ENCODE measurements at regions not wholly inside any gene's neighbourhood (a gene's known extent, or its start where the extent isn't known, plus 50 kb on each side); places are given as distances from the start of the nearest gene placed in this dataset.

DNA sequence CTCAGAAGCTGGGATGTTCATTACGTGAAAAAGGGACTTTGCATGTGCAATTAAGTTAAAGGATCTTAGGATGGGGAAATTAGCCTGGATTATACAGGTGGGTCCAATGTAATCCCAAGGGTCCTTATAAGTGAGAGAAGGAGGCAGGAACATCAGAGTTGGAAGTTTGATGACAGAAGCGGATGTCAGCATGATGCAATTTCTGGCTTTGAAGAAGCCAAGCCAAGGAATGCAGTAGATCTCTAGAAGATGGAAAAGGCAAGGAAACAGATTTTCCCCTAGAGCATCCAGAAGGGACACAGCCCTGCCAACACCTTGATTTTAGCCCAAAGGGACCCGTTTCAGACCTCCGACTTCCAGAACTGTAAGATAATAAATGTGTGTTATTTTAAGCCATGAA, 136.4 kb downstream of the LNPK start:
- no peaks in the 10 kb centered on the region for H3K36me3 Mint-ChIP-seq (ENCODE audit: low read depth)
- no peak overlapping the region for H3K4me3 ChIP-seq (ENCODE audit: low read length)
- H3K27me3 ChIP-seq (ENCODE audit: control insufficient read depth, insufficient read depth, low read length, poor library complexity, severe bottlenecking), result no peaks in the 10 kb centered on the region
- DNase-seq, result no peak
- no peaks in the 10 kb centered on the region for H3K9me3 Mint-ChIP-seq
- H3K4me1 ChIP-seq (ENCODE audit: control insufficient read depth, insufficient read depth, low read length), result no peaks in the 10 kb centered on the region
- no peak overlapping the region for H3K4me3 Mint-ChIP-seq
- no peaks in the 10 kb centered on the region for H3K36me3 ChIP-seq (ENCODE audit: control insufficient read depth, insufficient read depth, low read length)
- H3K4me1 Mint-ChIP-seq, result no peaks in the 10 kb centered on the region
- TF ChIP-seq, protein P1, sequence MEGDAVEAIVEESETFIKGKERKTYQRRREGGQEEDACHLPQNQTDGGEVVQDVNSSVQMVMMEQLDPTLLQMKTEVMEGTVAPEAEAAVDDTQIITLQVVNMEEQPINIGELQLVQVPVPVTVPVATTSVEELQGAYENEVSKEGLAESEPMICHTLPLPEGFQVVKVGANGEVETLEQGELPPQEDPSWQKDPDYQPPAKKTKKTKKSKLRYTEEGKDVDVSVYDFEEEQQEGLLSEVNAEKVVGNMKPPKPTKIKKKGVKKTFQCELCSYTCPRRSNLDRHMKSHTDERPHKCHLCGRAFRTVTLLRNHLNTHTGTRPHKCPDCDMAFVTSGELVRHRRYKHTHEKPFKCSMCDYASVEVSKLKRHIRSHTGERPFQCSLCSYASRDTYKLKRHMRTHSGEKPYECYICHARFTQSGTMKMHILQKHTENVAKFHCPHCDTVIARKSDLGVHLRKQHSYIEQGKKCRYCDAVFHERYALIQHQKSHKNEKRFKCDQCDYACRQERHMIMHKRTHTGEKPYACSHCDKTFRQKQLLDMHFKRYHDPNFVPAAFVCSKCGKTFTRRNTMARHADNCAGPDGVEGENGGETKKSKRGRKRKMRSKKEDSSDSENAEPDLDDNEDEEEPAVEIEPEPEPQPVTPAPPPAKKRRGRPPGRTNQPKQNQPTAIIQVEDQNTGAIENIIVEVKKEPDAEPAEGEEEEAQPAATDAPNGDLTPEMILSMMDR (conservative IDR thresholded peaks at IDR 0.05), result no peak
- H3K27ac ChIP-seq (ENCODE audit: low read depth, low read length), result no peak overlapping the region
- H3K27ac Mint-ChIP-seq, result no peak overlapping the region
- H3K9ac ChIP-seq (ENCODE audit: extremely low read depth, low read length, poor library complexity, severe bottlenecking), result no peak overlapping the region
- WGBS, 2 experiments (ENCODE audit: insufficient coverage in 1 of 2, insufficient read length in 1 of 2), result 80 to 92% methylated on average over 1 to 4 of the region's 4 CpGs
- H3K27me3 Mint-ChIP-seq (ENCODE audit: insufficient read depth), result no peaks in the 10 kb centered on the region
- no peaks in the 10 kb centered on the region for H3K9me3 ChIP-seq (ENCODE audit: control insufficient read depth, low read length)

GRCh38 chr2:175864137-175864850, 137.8 kb downstream of the LNPK start:
- WGBS, 2 experiments (ENCODE audit: insufficient coverage in 1 of 2, insufficient read length in 1 of 2), result 82 to 88% methylated on average over 4 to 7 of the region's 7 CpGs
- no peaks in the 10 kb centered on the region for H3K27me3 Mint-ChIP-seq (ENCODE audit: insufficient read depth)
- H3K27ac Mint-ChIP-seq, result no peak overlapping the region
- H3K36me3 ChIP-seq (ENCODE audit: control insufficient read depth, insufficient read depth, low read length), result no peaks in the 10 kb centered on the region
- H3K36me3 Mint-ChIP-seq (ENCODE audit: low read depth), result no peaks in the 10 kb centered on the region
- TF ChIP-seq, protein P1 (conservative IDR thresholded peaks at IDR 0.05), result peak; percentile 42
- H3K4me3 ChIP-seq (ENCODE audit: low read length), result no peak overlapping the region
- H3K4me3 Mint-ChIP-seq, result no peak overlapping the region
- H3K4me1 Mint-ChIP-seq, result no peaks in the 10 kb centered on the region
- no peaks in the 10 kb centered on the region for H3K9me3 Mint-ChIP-seq
- no peak for DNase-seq
- no peaks in the 10 kb centered on the region for H3K27me3 ChIP-seq (ENCODE audit: control insufficient read depth, insufficient read depth, low read length, poor library complexity, severe bottlenecking)
- H3K9me3 ChIP-seq (ENCODE audit: control insufficient read depth, low read length), result no peaks in the 10 kb centered on the region
- H3K27ac ChIP-seq (ENCODE audit: low read depth, low read length), result no peak overlapping the region
- no peaks in the 10 kb centered on the region for H3K4me1 ChIP-seq (ENCODE audit: control insufficient read depth, insufficient read depth, low read length)
- no peak overlapping the region for H3K9ac ChIP-seq (ENCODE audit: extremely low read depth, low read length, poor library complexity, severe bottlenecking)

DNA sequence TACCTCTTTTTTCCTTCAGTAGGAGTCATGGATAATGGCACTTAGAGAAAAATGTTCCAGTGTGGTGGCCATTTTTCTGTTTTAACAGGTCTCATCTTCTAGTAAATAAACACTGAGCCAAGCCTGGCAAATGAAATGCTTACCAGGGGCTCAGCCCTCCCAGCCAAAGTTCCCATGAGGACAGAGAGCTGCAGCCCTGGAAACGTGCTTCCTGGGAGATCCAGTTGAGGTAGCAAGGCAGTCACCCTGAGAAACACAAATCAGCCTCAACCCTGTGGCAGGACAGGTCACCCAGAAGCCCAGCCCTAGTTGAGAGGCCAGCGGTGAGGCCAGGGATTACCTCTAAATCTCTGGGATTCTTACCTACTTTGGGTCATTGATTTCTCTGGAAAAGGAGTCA, 140.1 kb downstream of the LNPK start:
- no peak overlapping the region for H3K27ac Mint-ChIP-seq
- H3K4me1 Mint-ChIP-seq, result no peaks in the 10 kb centered on the region
- H3K9me3 Mint-ChIP-seq, result peaks cover 3% of the 10 kb centered on the region
- no peak overlapping the region for H3K4me3 Mint-ChIP-seq
- Histone ChIP-seq H3K4me1 (ENCODE audit: control insufficient read depth, insufficient read depth, low read length) (no peaks in the 10 kb centered on the region), H3K9me3 (ENCODE audit: control insufficient read depth, low read length) (no peaks in the 10 kb centered on the region), H3K36me3 (ENCODE audit: control insufficient read depth, insufficient read depth, low read length) (no peaks in the 10 kb centered on the region), H3K4me3 (ENCODE audit: low read length) (no peak overlapping the region), H3K27ac (ENCODE audit: low read depth, low read length) (no peak overlapping the region), H3K9ac (ENCODE audit: extremely low read depth, low read length, poor library complexity, severe bottlenecking) (no peak overlapping the region), H3K27me3 (ENCODE audit: control insufficient read depth, insufficient read depth, low read length, poor library complexity, severe bottlenecking) (no peaks in the 10 kb centered on the region)
- TF ChIP-seq, protein P1 (conservative IDR thresholded peaks at IDR 0.05), result no peak
- no peaks in the 10 kb centered on the region for H3K36me3 Mint-ChIP-seq (ENCODE audit: low read depth)
- 78 to 88% methylated on average over 1 to 2 of the region's 2 CpGs for WGBS, 2 experiments (ENCODE audit: insufficient coverage in 1 of 2, insufficient read length in 1 of 2)
- H3K27me3 Mint-ChIP-seq (ENCODE audit: insufficient read depth), result no peaks in the 10 kb centered on the region
- no peak for DNase-seq

Measured in endodermal cell (in vitro differentiated cells).